ENCODE measurements at regions not wholly inside any gene's neighbourhood (a gene's known extent, or its start where the extent isn't known, plus 50 kb on each side); places are given as distances from the start of the nearest gene placed in this dataset.

GRCh38 chr20:23299673-23300050, 50.9 kb upstream of the NXT1 start:
- H3K4me1 ChIP-seq: peaks cover 20 to 30% (median 22%) of the 10 kb centered on the region in 4 donors
- H3K9me3 ChIP-seq: no peaks in the 10 kb centered on the region
- ATAC-seq (ENCODE audit: low FRiP score in 2 of 2) (no peak), DNase-seq (no peak)
- H3K27ac ChIP-seq: no peak overlapping the region
- no peaks in the 10 kb centered on the region for H3K27me3 ChIP-seq
- no peaks in the 10 kb centered on the region for H3K36me3 ChIP-seq
- WGBS, 2 donors: 91 to 94% methylated on average over 7 of the region's 7 CpGs
- no peak for TF ChIP-seq POLR2A (IDR thresholded peaks at IDR 0.05)
- no peak for TF ChIP-seq POLR2AphosphoS5 (IDR thresholded peaks at IDR 0.05)
- TF ChIP-seq EP300 (IDR thresholded peaks at IDR 0.05): no peak
- TF ChIP-seq CTCF (IDR thresholded peaks at IDR 0.05): no peak
- no peak overlapping the region for H3K4me3 ChIP-seq

GRCh38 chr20:23298926-23299672, 51.5 kb upstream of the NXT1 start:
- H3K36me3 ChIP-seq: no peaks in the 10 kb centered on the region
- no peak overlapping the region for H3K27ac ChIP-seq
- TF ChIP-seq POLR2A (IDR thresholded peaks at IDR 0.05): no peak
- TF ChIP-seq POLR2AphosphoS5 (IDR thresholded peaks at IDR 0.05): no peak
- TF ChIP-seq CTCF (IDR thresholded peaks at IDR 0.05): no peak
- TF ChIP-seq EP300 (IDR thresholded peaks at IDR 0.05): no peak
- peaks cover 25 to 36% (median 28%) of the 10 kb centered on the region in 4 donors for H3K4me1 ChIP-seq
- ATAC-seq (ENCODE audit: low FRiP score in 2 of 2): no peak
- H3K27me3 ChIP-seq: no peaks in the 10 kb centered on the region
- H3K4me3 ChIP-seq: no peak overlapping the region
- no peaks in the 10 kb centered on the region for H3K9me3 ChIP-seq
- WGBS, 2 donors: 94 to 97% methylated on average over 5 to 6 of the region's 6 CpGs
- DNase-seq: no peak

GRCh38 chr20:23298155-23298554, 52.4 kb upstream of the NXT1 start:
- H3K4me3 ChIP-seq: no peak overlapping the region
- ATAC-seq (ENCODE audit: low FRiP score in 2 of 2): no peak
- WGBS, 2 donors: 86 to 93% methylated on average over 3 to 6 of the region's 6 CpGs

GRCh38 chr20:23296841-23297701, 53.5 kb upstream of the NXT1 start:
- Histone ChIP-seq H3K27ac (peak overlapping the region; percentile 17 to 54 (median 43)), H3K27me3 (no peaks in the 10 kb centered on the region), H3K36me3 (no peaks in the 10 kb centered on the region), H3K4me3 (no peak overlapping the region), H3K4me1 (peaks cover 29 to 48% (median 32%) of the 10 kb centered on the region in 4 donors), H3K9me3 (no peaks in the 10 kb centered on the region)
- 61 to 65% methylated on average over 17 of the region's 17 CpGs for WGBS, 2 donors
- DNase-seq: no peak
- ATAC-seq (ENCODE audit: low FRiP score in 2 of 2): peak; percentile 3 to 70
- TF ChIP-seq CTCF (IDR thresholded peaks at IDR 0.05) (no peak), POLR2AphosphoS5 (IDR thresholded peaks at IDR 0.05) (peak in 1 of 2 donors; percentile 60), POLR2A (IDR thresholded peaks at IDR 0.05) (no peak), EP300 (IDR thresholded peaks at IDR 0.05) (peak in 2 of 4 donors; percentile 84 to 88)

More at GRCh38 chr20:23298155-23298554, 52.4 kb upstream of the NXT1 start:
- no peak for DNase-seq
- no peaks in the 10 kb centered on the region for H3K36me3 ChIP-seq
- H3K27ac ChIP-seq: peak overlapping the region in 1 of 4 donors; percentile 17
- no peaks in the 10 kb centered on the region for H3K27me3 ChIP-seq
- peaks cover 29 to 42% (median 32%) of the 10 kb centered on the region in 4 donors for H3K4me1 ChIP-seq
- H3K9me3 ChIP-seq: no peaks in the 10 kb centered on the region
- TF ChIP-seq CTCF (IDR thresholded peaks at IDR 0.05) (no peak), EP300 (IDR thresholded peaks at IDR 0.05) (no peak), POLR2AphosphoS5 (IDR thresholded peaks at IDR 0.05) (no peak), POLR2A (IDR thresholded peaks at IDR 0.05) (no peak)
